CD4-positive, alpha-beta T cell treated with Interleukin-1 beta for 1 hour (primary cell): ENCODE measurements at regions not wholly inside any gene's neighbourhood (a gene's known extent, or its start where the extent isn't known, plus 50 kb on each side); places are given as distances from the start of the nearest gene placed in this dataset.
"Not testable (repeated sequence)": the region's sequence is repeated elsewhere in the genome, so short reads cannot be mapped to it uniquely, and the experiment has no call there.

Experiments
- DNase-seq, 2 donors: peaks; one replicate each; pipeline ENCODE4 v3.0.0-alpha.2; 2020 to 2022

GRCh38 chr22:25397616-25398015 is 166.9 kb upstream of the GRK3 start:
- no peak for DNase-seq

GRCh38 chr22:25398591-25399062 is 165.8 kb upstream of the GRK3 start:
- DNase-seq = not testable (repeated sequence)

- DNase-seq = no peak
Measured at GRCh38 chr22:25399649-25400151, 164.8 kb upstream of the GRK3 start.

GRCh38 chr22:25402160-25402500 is 162.3 kb upstream of the GRK3 start:
- DNase-seq = no peak

GRCh38 chr22:25402501-25403283 is 161.8 kb upstream of the GRK3 start:
- DNase-seq = no peak

GRCh38 chr22:25403284-25403810 is 161.1 kb upstream of the GRK3 start:
- DNase-seq = no peak

GRCh38 chr22:25403811-25404471 is 160.5 kb upstream of the GRK3 start:
- DNase-seq = peak in 1 of 2 donors; percentile 17

GRCh38 chr22:25404556-25404927 is 159.9 kb upstream of the GRK3 start:
- peak; percentile 5 to 10 for DNase-seq

- peak; percentile 66 to 76 for DNase-seq
Measured at GRCh38 chr22:25404928-25405816, 159.3 kb upstream of the GRK3 start.

- no peak for DNase-seq
Measured at GRCh38 chr22:25405841-25406509, 158.5 kb upstream of the GRK3 start.

- peak in 1 of 2 donors; percentile 7 for DNase-seq
Measured at GRCh38 chr22:25406510-25407210, 157.8 kb upstream of the GRK3 start.

- DNase-seq = no peak
Measured at GRCh38 chr22:25407226-25407858, 157.1 kb upstream of the GRK3 start.

- no peak for DNase-seq
Measured at GRCh38 chr22:25407859-25408229, 156.6 kb upstream of the GRK3 start.

- no peak for DNase-seq
Measured at GRCh38 chr22:25409240-25409639, 155.2 kb upstream of the GRK3 start.

- no peak for DNase-seq
Measured at GRCh38 chr22:25410849-25411248, 153.6 kb upstream of the GRK3 start.

- no peak for DNase-seq
Measured at GRCh38 chr22:25413620-25414019, 150.9 kb upstream of the GRK3 start.

GRCh38 chr22:25415731-25416130 is 148.7 kb upstream of the GRK3 start:
- DNase-seq = not testable (repeated sequence)

GRCh38 chr22:25417826-25418225 is 146.6 kb upstream of the GRK3 start:
- not testable (repeated sequence) for DNase-seq

GRCh38 chr22:25419247-25420113 is 145.0 kb upstream of the GRK3 start:
- DNase-seq = peak; percentile 17 to 63

- DNase-seq = not testable (repeated sequence)
Measured at GRCh38 chr22:25420114-25420441, 144.4 kb upstream of the GRK3 start.
